Spleen (tissue), 11 donors: ENCODE measurements at regions not wholly inside any gene's neighbourhood (a gene's known extent, or its start where the extent isn't known, plus 50 kb on each side); places are given as distances from the start of the nearest gene placed in this dataset.

Experiments used
- DNase-seq: peaks from one replicate; pipeline ENCODE4 v3.0.0-alpha.2; 2020
- H3K27ac ChIP-seq, 8 donors: fragments of 200-600 bp; sonication (generic) in 7 of 8; 1 replicate in 4 of 8; 2 replicates in 4 of 8; pipeline versions ENCODE4 v1.5.0 to v1.8.0; 2016 to 2021; ENCODE audit warnings: inconsistent platforms in 4 of 8, mild to moderate bottlenecking in 4 of 8, moderate library complexity in 1 of 8
- H3K27me3 ChIP-seq, 7 donors: fragments of 200-600 bp; sonication (generic) in 6 of 7; replicated peaks in 1 of 7; 1 replicate in 4 of 7; 2 replicates in 3 of 7; pipeline versions ENCODE4 v1.5.0 to v1.8.0; 2016 to 2021; ENCODE audit warnings: inconsistent platforms in 3 of 7, mild to moderate bottlenecking in 1 of 7
- H3K36me3 ChIP-seq, 6 donors: fragments of 200-600 bp; sonication (generic) in 5 of 6; 1 replicate in 4 of 6; 2 replicates in 2 of 6; pipeline versions ENCODE4 v1.5.0 to v1.8.0; 2016 to 2021; ENCODE audit warnings: inconsistent platforms in 2 of 6
- H3K4me1 ChIP-seq, 6 donors: fragments of 200-600 bp; sonication (generic) in 5 of 6; 1 replicate in 3 of 6; 2 replicates in 3 of 6; pipeline versions ENCODE4 v1.5.0 to v1.8.0; 2016 to 2021; ENCODE audit warnings: inconsistent platforms in 3 of 6
- H3K4me3 ChIP-seq, 8 donors: fragments of 200-600 bp; sonication (generic) in 7 of 8; 1 replicate in 4 of 8; 2 replicates in 4 of 8; pipeline versions ENCODE4 v1.5.0 to v1.8.0; 2016 to 2021; ENCODE audit warnings: inconsistent platforms in 4 of 8, mild to moderate bottlenecking in 4 of 8, moderate library complexity in 2 of 8
- H3K9me3 ChIP-seq, 8 donors: fragments of 200-600 bp; sonication (generic) in 7 of 8; 1 replicate in 4 of 8; 2 replicates in 4 of 8; pipeline versions ENCODE4 v1.5.0 to v1.8.0; 2016 to 2021; ENCODE audit warnings: inconsistent platforms in 4 of 8
- CTCF ChIP-seq, 11 experiments: fragments of 200-600 bp in 7 of 11; fragments of 450-650 bp in 4 of 11; sonication (generic) in 4 of 11; IDR thresholded peaks in 8 of 11; conservative IDR thresholded peaks in 3 of 11; 1 replicate in 7 of 11; 2 replicates in 4 of 11; pipeline versions ENCODE4 v1.4.0 to v1.8.0; 2016 to 2021; ENCODE audit warnings: antibody characterized with exemption in 11 of 11, inconsistent platforms in 4 of 11, mild to moderate bottlenecking in 1 of 11
- POLR2A ChIP-seq, 3 donors: fragments of 450-650 bp; IDR thresholded peaks; one replicate each; pipeline ENCODE4 v1.5.1; 2017; ENCODE audit warnings: antibody characterized with exemption in 3 of 3, mild to moderate bottlenecking in 1 of 3
- POLR2AphosphoS5 ChIP-seq, 3 donors: sonication (generic); formaldehyde crosslinking; IDR thresholded peaks; one replicate each; pipeline ENCODE4 v1.5.1; 2017; ENCODE audit warnings: antibody characterized with exemption in 3 of 3
- WGBS, 5 donors: extraction: QIAGEN DNeasy Blood & Tissue Kit in 3 of 5; methylation state at CpG; one replicate each; pipeline versions ENCODE4 v1.1.5 to v1.1.7; 2013 to 2018; 5-methylcytosine and 5-hydroxymethylcytosine counted together
- intact Hi-C: fragments of 100-400 bp; cut with DNase I; formaldehyde crosslinking; loops from one replicate; pipeline ENCODE4 v1.15.0; 2023; ENCODE audit warnings: low total_unique reads
- donor health status: healthy with polysubstance abuse.
- donor health status: DM: no; HTN: no; CAD: no; lungs with moderate emphysema.
- donor health status: DM: no; HTN: no; CAD: no.
- donor health status: Bipolar disorder and iron deficiency.
- donor health status: healthy.
- donor health status: DM: no; HTN: no; CAD: no.
- donor health status: DM: yes; HTN: yes; CAD: no.

- TF ChIP-seq POLR2A (IDR thresholded peaks at IDR 0.05) (no peak), POLR2AphosphoS5 (IDR thresholded peaks at IDR 0.05) (no peak), CTCF (IDR thresholded peaks at IDR 0.05 in 8 of 11, conservative IDR thresholded peaks at IDR 0.05 in 3 of 11) (no peak)
- no peak overlapping the region for H3K27ac ChIP-seq
- 87 to 92% (median 88%) methylated on average over 15 of the region's 15 CpGs for WGBS, 5 donors
- peaks cover 0 to 29% (median 4%) of the 10 kb centered on the region in 6 donors for H3K4me1 ChIP-seq
- intact Hi-C loops, result no loop called here
- H3K27me3 ChIP-seq, result no peaks in the 10 kb centered on the region
- H3K9me3 ChIP-seq, result no peaks in the 10 kb centered on the region
- H3K36me3 ChIP-seq, result no peaks in the 10 kb centered on the region
- no peak for DNase-seq
- no peak overlapping the region for H3K4me3 ChIP-seq
These were observed 104.1 kb upstream of the GSE1 start for GRCh38 chr16:85508993-85509392.

GRCh38 chr16:85510041-85510659 is 103.0 kb upstream of the GSE1 start:
- no peak for DNase-seq
- Histone ChIP-seq H3K27me3 (no peaks in the 10 kb centered on the region), H3K4me3 (no peak overlapping the region), H3K36me3 (no peaks in the 10 kb centered on the region), H3K9me3 (no peaks in the 10 kb centered on the region), H3K27ac (no peak overlapping the region), H3K4me1 (peaks cover 0 to 37% (median 8%) of the 10 kb centered on the region in 6 donors)
- TF ChIP-seq CTCF (IDR thresholded peaks at IDR 0.05 in 8 of 11, conservative IDR thresholded peaks at IDR 0.05 in 3 of 11), result no peak
- intact Hi-C loops, result no loop called here
- WGBS, 5 donors, result 81 to 92% (median 90%) methylated on average over 19 to 21 of the region's 21 CpGs

GRCh38 chr16:85511938-85512807 is 100.9 kb upstream of the GSE1 start:
- no peak overlapping the region for H3K27ac ChIP-seq
- no peaks in the 10 kb centered on the region for H3K9me3 ChIP-seq
- TF ChIP-seq POLR2AphosphoS5 (IDR thresholded peaks at IDR 0.05), result no peak
- no peak for TF ChIP-seq POLR2A (IDR thresholded peaks at IDR 0.05)
- no peak for TF ChIP-seq CTCF (IDR thresholded peaks at IDR 0.05 in 8 of 11, conservative IDR thresholded peaks at IDR 0.05 in 3 of 11)
- H3K36me3 ChIP-seq, result no peaks in the 10 kb centered on the region
- H3K4me3 ChIP-seq, result no peak overlapping the region
- H3K27me3 ChIP-seq, result no peaks in the 10 kb centered on the region
- WGBS, 5 donors, result 85 to 94% (median 92%) methylated on average over 22 to 24 of the region's 24 CpGs
- no peak for DNase-seq
- intact Hi-C loops, result no loop called here
- peaks cover 0 to 23% (median 5%) of the 10 kb centered on the region in 6 donors for H3K4me1 ChIP-seq

GRCh38 chr16:85512808-85513115 is 100.4 kb upstream of the GSE1 start:
- H3K36me3 ChIP-seq, result no peaks in the 10 kb centered on the region
- H3K4me3 ChIP-seq, result no peak overlapping the region
- H3K9me3 ChIP-seq, result no peaks in the 10 kb centered on the region
- H3K27me3 ChIP-seq, result no peaks in the 10 kb centered on the region
- no peak for DNase-seq
- peaks cover 0 to 20% (median 5%) of the 10 kb centered on the region in 6 donors for H3K4me1 ChIP-seq
- no peak overlapping the region for H3K27ac ChIP-seq
- intact Hi-C loops, result no loop called here
- no peak for TF ChIP-seq POLR2A (IDR thresholded peaks at IDR 0.05)
- TF ChIP-seq POLR2AphosphoS5 (IDR thresholded peaks at IDR 0.05), result no peak
- no peak for TF ChIP-seq CTCF (IDR thresholded peaks at IDR 0.05 in 8 of 11, conservative IDR thresholded peaks at IDR 0.05 in 3 of 11)
- 87 to 99% (median 92%) methylated on average over 7 of the region's 7 CpGs for WGBS, 5 donors
